ENCODE measurements at regions not wholly inside any gene's neighbourhood (a gene's known extent, or its start where the extent isn't known, plus 50 kb on each side); places are given as distances from the start of the nearest gene placed in this dataset.
"Not testable (repeated sequence)": the region's sequence is repeated elsewhere in the genome, so short reads cannot be mapped to it uniquely, and the experiment has no call there.

GRCh38 chrX:143231492-143231891 is 205.8 kb downstream of the SPANXN4 start:
- no peak overlapping the region for H2AFZ ChIP-seq (ENCODE audit: low read depth, low read length)
- TF ChIP-seq, protein P1, sequence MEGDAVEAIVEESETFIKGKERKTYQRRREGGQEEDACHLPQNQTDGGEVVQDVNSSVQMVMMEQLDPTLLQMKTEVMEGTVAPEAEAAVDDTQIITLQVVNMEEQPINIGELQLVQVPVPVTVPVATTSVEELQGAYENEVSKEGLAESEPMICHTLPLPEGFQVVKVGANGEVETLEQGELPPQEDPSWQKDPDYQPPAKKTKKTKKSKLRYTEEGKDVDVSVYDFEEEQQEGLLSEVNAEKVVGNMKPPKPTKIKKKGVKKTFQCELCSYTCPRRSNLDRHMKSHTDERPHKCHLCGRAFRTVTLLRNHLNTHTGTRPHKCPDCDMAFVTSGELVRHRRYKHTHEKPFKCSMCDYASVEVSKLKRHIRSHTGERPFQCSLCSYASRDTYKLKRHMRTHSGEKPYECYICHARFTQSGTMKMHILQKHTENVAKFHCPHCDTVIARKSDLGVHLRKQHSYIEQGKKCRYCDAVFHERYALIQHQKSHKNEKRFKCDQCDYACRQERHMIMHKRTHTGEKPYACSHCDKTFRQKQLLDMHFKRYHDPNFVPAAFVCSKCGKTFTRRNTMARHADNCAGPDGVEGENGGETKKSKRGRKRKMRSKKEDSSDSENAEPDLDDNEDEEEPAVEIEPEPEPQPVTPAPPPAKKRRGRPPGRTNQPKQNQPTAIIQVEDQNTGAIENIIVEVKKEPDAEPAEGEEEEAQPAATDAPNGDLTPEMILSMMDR (IDR thresholded peaks at IDR 0.05; ENCODE audit: insufficient read depth, low read depth, low read length): no peak
- TF ChIP-seq EZH2 (IDR thresholded peaks at IDR 0.05; ENCODE audit: insufficient read depth, low read length): no peak
- no peak overlapping the region for H3K4me2 ChIP-seq (ENCODE audit: low read length)

DNA sequence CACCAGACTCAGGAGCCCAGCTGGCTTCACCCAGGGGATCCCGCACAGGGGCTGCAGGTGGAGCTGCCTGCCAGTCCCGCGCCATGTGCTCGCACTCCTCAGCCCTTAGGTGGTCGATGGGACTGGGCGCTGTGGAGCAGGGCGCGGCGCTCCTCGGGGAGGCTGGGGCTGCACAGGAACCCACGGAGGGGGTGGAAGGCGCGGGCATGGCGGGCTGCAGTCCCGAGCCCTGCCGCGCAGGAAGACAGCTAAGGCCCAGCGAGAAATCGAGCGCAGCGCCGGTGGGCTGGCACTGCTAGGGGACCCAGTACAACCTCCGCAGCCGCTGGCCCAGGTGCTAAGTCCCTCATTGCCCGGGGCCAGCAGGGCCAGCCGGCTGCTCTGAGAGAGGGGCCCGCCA is 202.9 kb downstream of the SPANXN4 start:
- H3K9ac ChIP-seq (ENCODE audit: low read length); H3K27me3 Mint-ChIP-seq (ENCODE audit: low read depth, unreplicated experiment); H3K27ac ChIP-seq (ENCODE audit: low read depth, low read length); H3K27ac Mint-ChIP-seq (ENCODE audit: unreplicated experiment); H3K36me3 ChIP-seq (ENCODE audit: insufficient read depth, low read length); H3K4me3 ChIP-seq (ENCODE audit: insufficient read depth, low read depth, low read length); H3K4me3 Mint-ChIP-seq (ENCODE audit: unreplicated experiment); FAIRE-seq; H3K36me3 Mint-ChIP-seq (ENCODE audit: low read depth, unreplicated experiment); H2AFZ ChIP-seq (ENCODE audit: low read depth, low read length); H3K79me2 ChIP-seq (ENCODE audit: insufficient read depth, low read length); H3K4me1 ChIP-seq (ENCODE audit: insufficient read depth, low read length); H3K27me3 ChIP-seq (ENCODE audit: insufficient read depth, low read length); H4K20me1 ChIP-seq (ENCODE audit: insufficient read depth, low read length); H3K9me3 Mint-ChIP-seq (ENCODE audit: unreplicated experiment); H3K4me2 ChIP-seq (ENCODE audit: low read length); H3K4me1 Mint-ChIP-seq (ENCODE audit: low read depth, unreplicated experiment); DNase-seq (ENCODE audit: low read depth); H3K9me3 ChIP-seq (ENCODE audit: insufficient read depth, low read depth, low read length): not testable (repeated sequence)

More at GRCh38 chrX:143231492-143231891, 205.8 kb downstream of the SPANXN4 start:
- Mint-ChIP-seq H3K36me3 (ENCODE audit: low read depth, unreplicated experiment) (no peaks in the 10 kb centered on the region), H3K9me3 (ENCODE audit: unreplicated experiment) (no peaks in the 10 kb centered on the region), H3K4me3 (ENCODE audit: unreplicated experiment) (no peak overlapping the region), H3K4me1 (ENCODE audit: low read depth, unreplicated experiment) (no peaks in the 10 kb centered on the region), H3K27ac (ENCODE audit: unreplicated experiment) (no peak overlapping the region), H3K27me3 (ENCODE audit: low read depth, unreplicated experiment) (no peaks in the 10 kb centered on the region)
- Histone ChIP-seq H3K4me3 (ENCODE audit: insufficient read depth, low read depth, low read length) (no peak overlapping the region), H3K27ac (ENCODE audit: low read depth, low read length) (no peak overlapping the region), H4K20me1 (ENCODE audit: insufficient read depth, low read length) (no peaks in the 10 kb centered on the region), H3K36me3 (ENCODE audit: insufficient read depth, low read length) (no peaks in the 10 kb centered on the region), H3K79me2 (ENCODE audit: insufficient read depth, low read length) (no peaks in the 10 kb centered on the region), H3K9ac (ENCODE audit: low read length) (no peak overlapping the region), H3K27me3 (ENCODE audit: insufficient read depth, low read length) (no peaks in the 10 kb centered on the region), H3K9me3 (ENCODE audit: insufficient read depth, low read depth, low read length) (no peaks in the 10 kb centered on the region), H3K4me1 (ENCODE audit: insufficient read depth, low read length) (no peaks in the 10 kb centered on the region)
- DNase-seq (ENCODE audit: low read depth): no peak
- no peak for FAIRE-seq

GRCh38 chrX:143206966-143207365 is 181.2 kb downstream of the SPANXN4 start:
- FAIRE-seq (no peak), DNase-seq (ENCODE audit: low read depth) (no peak)
- TF ChIP-seq EZH2 (IDR thresholded peaks at IDR 0.05; ENCODE audit: insufficient read depth, low read length): no peak
- TF ChIP-seq, protein P1 (IDR thresholded peaks at IDR 0.05; ENCODE audit: insufficient read depth, low read depth, low read length): no peak
- Histone ChIP-seq H3K4me2 (ENCODE audit: low read length) (no peak overlapping the region), H3K4me1 (ENCODE audit: insufficient read depth, low read length) (no peaks in the 10 kb centered on the region), H3K9me3 (ENCODE audit: insufficient read depth, low read depth, low read length) (no peaks in the 10 kb centered on the region), H3K9ac (ENCODE audit: low read length) (no peak overlapping the region), H4K20me1 (ENCODE audit: insufficient read depth, low read length) (no peaks in the 10 kb centered on the region), H3K27me3 (ENCODE audit: insufficient read depth, low read length) (no peaks in the 10 kb centered on the region), H3K79me2 (ENCODE audit: insufficient read depth, low read length) (no peaks in the 10 kb centered on the region), H3K36me3 (ENCODE audit: insufficient read depth, low read length) (no peaks in the 10 kb centered on the region), H2AFZ (ENCODE audit: low read depth, low read length) (no peak overlapping the region), H3K4me3 (ENCODE audit: insufficient read depth, low read depth, low read length) (no peak overlapping the region), H3K27ac (ENCODE audit: low read depth, low read length) (no peak overlapping the region)
- H3K36me3 Mint-ChIP-seq (ENCODE audit: low read depth, unreplicated experiment): no peaks in the 10 kb centered on the region
- H3K4me1 Mint-ChIP-seq (ENCODE audit: low read depth, unreplicated experiment): no peaks in the 10 kb centered on the region
- no peaks in the 10 kb centered on the region for H3K27me3 Mint-ChIP-seq (ENCODE audit: low read depth, unreplicated experiment)
- no peak overlapping the region for H3K27ac Mint-ChIP-seq (ENCODE audit: unreplicated experiment)
- no peak overlapping the region for H3K4me3 Mint-ChIP-seq (ENCODE audit: unreplicated experiment)
- H3K9me3 Mint-ChIP-seq (ENCODE audit: unreplicated experiment): no peaks in the 10 kb centered on the region
